ENCODE measurements at regions not wholly inside any gene's neighbourhood (a gene's known extent, or its start where the extent isn't known, plus 50 kb on each side); places are given as distances from the start of the nearest gene placed in this dataset.

GRCh38 chr2:120401275-120402066, 55.5 kb downstream of the INHBB start:
- Histone ChIP-seq H3K36me3 (ENCODE audit: insufficient read depth, low read length) (no peaks in the 10 kb centered on the region), H3K9ac (ENCODE audit: low read depth, low read length) (no peak overlapping the region), H3K4me1 (ENCODE audit: insufficient read depth, low read length) (peaks cover 5% of the 10 kb centered on the region; the same call in 1 of the 2 replicates), H3K9me3 (ENCODE audit: control insufficient read depth, insufficient read depth, low read length) (no peaks in the 10 kb centered on the region)

- H3K4me1 ChIP-seq (ENCODE audit: insufficient read depth, low read length): peaks cover 4% of the 10 kb centered on the region; the same call in 1 of the 2 replicates
These were observed 56.1 kb downstream of the INHBB start for GRCh38 chr2:120402067-120402433.

GRCh38 chr2:120402508-120402907, 56.6 kb downstream of the INHBB start:
- Histone ChIP-seq H3K36me3 (ENCODE audit: insufficient read depth, low read length) (no peaks in the 10 kb centered on the region), H3K9me3 (ENCODE audit: control insufficient read depth, insufficient read depth, low read length) (no peaks in the 10 kb centered on the region), H3K4me1 (ENCODE audit: insufficient read depth, low read length) (no peaks in the 10 kb centered on the region; the same call in 1 of the 2 replicates), H3K9ac (ENCODE audit: low read depth, low read length) (no peak overlapping the region)

More at GRCh38 chr2:120402067-120402433, 56.1 kb downstream of the INHBB start:
- no peak overlapping the region for H3K9ac ChIP-seq (ENCODE audit: low read depth, low read length)
- no peaks in the 10 kb centered on the region for H3K9me3 ChIP-seq (ENCODE audit: control insufficient read depth, insufficient read depth, low read length)
- no peaks in the 10 kb centered on the region for H3K36me3 ChIP-seq (ENCODE audit: insufficient read depth, low read length)

- no peaks in the 10 kb centered on the region; the same call in 1 of the 2 replicates for H3K4me1 ChIP-seq (ENCODE audit: insufficient read depth, low read length)
- no peaks in the 10 kb centered on the region for H3K36me3 ChIP-seq (ENCODE audit: insufficient read depth, low read length)
- no peak overlapping the region for H3K9ac ChIP-seq (ENCODE audit: low read depth, low read length)
- H3K9me3 ChIP-seq (ENCODE audit: control insufficient read depth, insufficient read depth, low read length): no peaks in the 10 kb centered on the region
These were observed 57.3 kb downstream of the INHBB start for GRCh38 chr2:120403261-120403660.

- H3K4me1 ChIP-seq (ENCODE audit: insufficient read depth, low read length): no peaks in the 10 kb centered on the region; the same call in 1 of the 2 replicates
- H3K36me3 ChIP-seq (ENCODE audit: insufficient read depth, low read length): no peaks in the 10 kb centered on the region
These were observed 57.7 kb downstream of the INHBB start for GRCh38 chr2:120403676-120404075.

GRCh38 chr2:120404274-120404673, 58.3 kb downstream of the INHBB start:
- no peaks in the 10 kb centered on the region for H3K36me3 ChIP-seq (ENCODE audit: insufficient read depth, low read length)
- H3K9ac ChIP-seq (ENCODE audit: low read depth, low read length): no peak overlapping the region
- no peaks in the 10 kb centered on the region; the same call in 1 of the 2 replicates for H3K4me1 ChIP-seq (ENCODE audit: insufficient read depth, low read length)
- H3K9me3 ChIP-seq (ENCODE audit: control insufficient read depth, insufficient read depth, low read length): 0 out of 2 replicates have a peak, but pooled peaks cover 3% of the 10 kb centered on the region

More at GRCh38 chr2:120403676-120404075, 57.7 kb downstream of the INHBB start:
- H3K9ac ChIP-seq (ENCODE audit: low read depth, low read length): no peak overlapping the region
- 0 out of 2 replicates have a peak, but pooled peaks cover under 1% of the 10 kb centered on the region for H3K9me3 ChIP-seq (ENCODE audit: control insufficient read depth, insufficient read depth, low read length)

GRCh38 chr2:120404941-120405758, 59.2 kb downstream of the INHBB start:
- Histone ChIP-seq H3K4me1 (ENCODE audit: insufficient read depth, low read length) (no peaks in the 10 kb centered on the region), H3K36me3 (ENCODE audit: insufficient read depth, low read length) (no peaks in the 10 kb centered on the region), H3K9ac (ENCODE audit: low read depth, low read length) (no peak overlapping the region), H3K9me3 (ENCODE audit: control insufficient read depth, insufficient read depth, low read length) (0 out of 2 replicates have a peak, but pooled peaks cover 3% of the 10 kb centered on the region)

GRCh38 chr2:120405759-120406099, 59.8 kb downstream of the INHBB start:
- no peak overlapping the region for H3K9ac ChIP-seq (ENCODE audit: low read depth, low read length)
- no peaks in the 10 kb centered on the region for H3K4me1 ChIP-seq (ENCODE audit: insufficient read depth, low read length)
- H3K9me3 ChIP-seq (ENCODE audit: control insufficient read depth, insufficient read depth, low read length): 0 out of 2 replicates have a peak, but pooled peaks cover 3% of the 10 kb centered on the region
- no peaks in the 10 kb centered on the region for H3K36me3 ChIP-seq (ENCODE audit: insufficient read depth, low read length)

- no peak overlapping the region for H3K9ac ChIP-seq (ENCODE audit: low read depth, low read length)
- no peaks in the 10 kb centered on the region for H3K36me3 ChIP-seq (ENCODE audit: insufficient read depth, low read length)
- H3K4me1 ChIP-seq (ENCODE audit: insufficient read depth, low read length): no peaks in the 10 kb centered on the region
- H3K9me3 ChIP-seq (ENCODE audit: control insufficient read depth, insufficient read depth, low read length): 0 out of 2 replicates have a peak, but pooled peaks cover 3% of the 10 kb centered on the region
These were observed 60.6 kb downstream of the INHBB start for GRCh38 chr2:120406566-120406965.

- H3K36me3 ChIP-seq (ENCODE audit: insufficient read depth, low read length): no peaks in the 10 kb centered on the region
- H3K9me3 ChIP-seq (ENCODE audit: control insufficient read depth, insufficient read depth, low read length): 0 out of 2 replicates have a peak, but pooled peaks cover 3% of the 10 kb centered on the region
- H3K9ac ChIP-seq (ENCODE audit: low read depth, low read length): no peak overlapping the region
- H3K4me1 ChIP-seq (ENCODE audit: insufficient read depth, low read length): 0 out of 2 replicates have a peak, but pooled peaks cover 4% of the 10 kb centered on the region
These were observed 64.6 kb downstream of the INHBB start for GRCh38 chr2:120410487-120410886.

GRCh38 chr2:120415060-120415459, 69.1 kb downstream of the INHBB start:
- H3K36me3 ChIP-seq (ENCODE audit: insufficient read depth, low read length): no peaks in the 10 kb centered on the region
- H3K9me3 ChIP-seq (ENCODE audit: control insufficient read depth, insufficient read depth, low read length): no peaks in the 10 kb centered on the region
- no peak overlapping the region for H3K9ac ChIP-seq (ENCODE audit: low read depth, low read length)
- 0 out of 2 replicates have a peak, but pooled peaks cover 4% of the 10 kb centered on the region for H3K4me1 ChIP-seq (ENCODE audit: insufficient read depth, low read length)

GRCh38 chr2:120415728-120416509, 70.0 kb downstream of the INHBB start:
- Histone ChIP-seq H3K36me3 (ENCODE audit: insufficient read depth, low read length) (no peaks in the 10 kb centered on the region), H3K9me3 (ENCODE audit: control insufficient read depth, insufficient read depth, low read length) (no peaks in the 10 kb centered on the region), H3K4me1 (ENCODE audit: insufficient read depth, low read length) (0 out of 2 replicates have a peak, but pooled peaks cover 4% of the 10 kb centered on the region), H3K9ac (ENCODE audit: low read depth, low read length) (no peak overlapping the region)

- H3K9ac ChIP-seq (ENCODE audit: low read depth, low read length): no peak overlapping the region
- H3K9me3 ChIP-seq (ENCODE audit: control insufficient read depth, insufficient read depth, low read length): no peaks in the 10 kb centered on the region
- no peaks in the 10 kb centered on the region for H3K36me3 ChIP-seq (ENCODE audit: insufficient read depth, low read length)
- H3K4me1 ChIP-seq (ENCODE audit: insufficient read depth, low read length): 0 out of 2 replicates have a peak, but pooled peaks cover 4% of the 10 kb centered on the region
These were observed 72.3 kb downstream of the INHBB start for GRCh38 chr2:120418174-120418787.
